Activated naive CD4-positive, alpha-beta T cell treated with anti-CD3 and anti-CD28 coated beads for 36 hours (primary cell): ENCODE measurements at regions not wholly inside any gene's neighbourhood (a gene's known extent, or its start where the extent isn't known, plus 50 kb on each side); places are given as distances from the start of the nearest gene placed in this dataset.
"Not testable (repeated sequence)": the region's sequence is repeated elsewhere in the genome, so short reads cannot be mapped to it uniquely, and the experiment has no call there.

Source experiments
- CTCF ChIA-PET: fragments of 350-600 bp; sonication (Branson Sonifier 250); formaldehyde crosslinking; loops from one replicate; lab custom pipeline; 2021; ENCODE audit warnings: antibody characterized with exemption; lab: Charles Lee
- DNase-seq: peaks from one replicate; pipeline ENCODE4 v3.0.0-alpha.2; 2020
- H3K27ac Mint-ChIP-seq: one replicate; pipeline ENCODE4 v1.8.0; 2021; ENCODE audit warnings: mild to moderate bottlenecking, mixed read lengths
- H3K27me3 Mint-ChIP-seq: one replicate; pipeline ENCODE4 v1.8.0; 2021; ENCODE audit warnings: low read depth, mixed read lengths
- H3K36me3 Mint-ChIP-seq: one replicate; pipeline ENCODE4 v1.8.0; 2021; ENCODE audit warnings: low read depth, mixed read lengths
- H3K4me1 Mint-ChIP-seq: one replicate; pipeline ENCODE4 v1.8.0; 2021; ENCODE audit warnings: low read depth, mixed read lengths
- H3K4me3 Mint-ChIP-seq: one replicate; pipeline ENCODE4 v1.8.0; 2021; ENCODE audit warnings: mild to moderate bottlenecking, moderate library complexity, mixed read lengths
- H3K9me3 Mint-ChIP-seq: one replicate; pipeline ENCODE4 v1.8.0; 2021; ENCODE audit warnings: mixed read lengths
- intact Hi-C: fragments of 100-400 bp; cut with micrococcal nuclease; formaldehyde crosslinking; loops from one replicate; pipeline ENCODE4 v1.15.1; 2023

DNA sequence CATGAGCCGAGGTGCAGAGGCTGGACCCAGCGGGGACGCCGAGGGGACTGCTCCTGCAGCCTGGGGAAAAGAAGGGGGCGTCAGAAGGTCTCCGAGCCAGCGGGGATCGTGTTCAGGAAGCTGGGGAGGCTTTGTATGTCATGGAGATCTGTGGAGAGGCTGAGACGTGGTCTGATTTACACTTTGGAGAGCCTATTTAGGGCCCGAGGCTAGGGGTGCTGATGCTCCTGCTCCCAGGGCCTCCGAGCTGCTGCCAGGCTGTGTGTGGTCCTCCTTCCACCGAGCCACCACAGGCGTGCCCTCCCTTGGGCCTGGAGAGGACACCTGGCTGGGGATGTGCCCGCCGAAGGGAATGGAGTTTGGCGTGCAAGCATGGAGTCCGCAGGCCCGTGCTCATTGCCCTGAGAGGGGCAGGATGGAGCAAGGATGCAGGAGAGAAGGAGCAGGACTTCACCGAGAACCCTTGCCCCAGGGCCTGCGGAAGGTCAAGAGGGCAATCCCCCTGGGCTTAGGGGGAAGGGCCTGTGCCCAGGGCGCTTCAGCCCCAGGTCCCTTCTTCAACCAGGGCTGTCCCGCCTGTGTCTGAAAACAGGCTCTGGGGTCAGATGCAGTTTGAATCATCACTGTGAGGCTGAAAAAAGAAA lies 252.5 kb downstream of the VAPA start:
- Mint-ChIP-seq H3K36me3 (no peaks in the 10 kb centered on the region), H3K9me3 (no peaks in the 10 kb centered on the region), H3K4me1 (no peaks in the 10 kb centered on the region), H3K27ac (no peak overlapping the region), H3K27me3 (peaks cover 2% of the 10 kb centered on the region), H3K4me3 (no peak overlapping the region)
- intact Hi-C loops, result no loop called here
- CTCF ChIA-PET, result no interaction called here
- DNase-seq, result no peak

GRCh38 chr18:10167759-10168158 lies 253.9 kb downstream of the VAPA start:
- Mint-ChIP-seq H3K4me3 (no peak overlapping the region), H3K9me3 (no peaks in the 10 kb centered on the region), H3K4me1 (no peaks in the 10 kb centered on the region), H3K27me3 (peaks cover 2% of the 10 kb centered on the region), H3K36me3 (no peaks in the 10 kb centered on the region), H3K27ac (no peak overlapping the region)
- DNase-seq, result no peak
- intact Hi-C loops, result no loop called here
- CTCF ChIA-PET, result no interaction called here

- CTCF ChIA-PET, result no interaction called here
- no peak overlapping the region for H3K27ac Mint-ChIP-seq
- no peak overlapping the region for H3K4me3 Mint-ChIP-seq
- no peaks in the 10 kb centered on the region for H3K9me3 Mint-ChIP-seq
- no peak for DNase-seq
- H3K27me3 Mint-ChIP-seq, result peaks cover 2% of the 10 kb centered on the region
- intact Hi-C loops, result no loop called here
- H3K36me3 Mint-ChIP-seq, result no peaks in the 10 kb centered on the region
- H3K4me1 Mint-ChIP-seq, result no peaks in the 10 kb centered on the region
Measured at GRCh38 chr18:10168477-10168876, 254.7 kb downstream of the VAPA start.

DNA sequence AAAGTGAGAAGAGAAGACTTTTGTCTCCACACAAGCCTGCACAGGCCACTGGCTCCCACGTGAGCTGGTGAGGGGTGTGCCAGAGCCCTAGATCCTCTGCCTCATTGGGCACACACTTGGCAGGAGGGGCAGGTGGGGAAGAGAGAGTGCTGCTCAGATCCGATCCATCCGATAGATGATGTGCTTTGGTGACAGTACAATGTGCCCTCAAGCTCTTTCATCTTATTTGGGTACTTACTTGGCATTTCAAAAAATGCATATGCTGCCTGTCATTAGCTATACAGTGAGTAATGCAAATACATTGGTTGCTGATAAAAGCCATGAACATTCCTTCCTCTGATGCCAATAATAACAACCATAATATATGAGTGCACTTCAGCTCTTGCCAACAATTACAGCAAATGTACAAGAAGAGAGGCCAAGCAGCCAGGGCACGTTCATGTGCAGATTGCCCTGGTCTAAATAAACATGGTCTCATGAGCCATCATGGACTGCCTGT lies 255.3 kb downstream of the VAPA start:
- Mint-ChIP-seq H3K4me1 (no peaks in the 10 kb centered on the region), H3K4me3 (no peak overlapping the region), H3K9me3 (no peaks in the 10 kb centered on the region), H3K27me3 (peaks cover 2% of the 10 kb centered on the region), H3K36me3 (no peaks in the 10 kb centered on the region), H3K27ac (no peak overlapping the region)
- intact Hi-C loops, result no loop called here
- CTCF ChIA-PET, result no interaction called here
- DNase-seq, result no peak

GRCh38 chr18:10169814-10170213 lies 256.0 kb downstream of the VAPA start:
- DNase-seq, result no peak
- Mint-ChIP-seq H3K4me3 (no peak overlapping the region), H3K4me1 (no peaks in the 10 kb centered on the region), H3K9me3 (no peaks in the 10 kb centered on the region), H3K27ac (no peak overlapping the region), H3K27me3 (peaks cover 2% of the 10 kb centered on the region), H3K36me3 (no peaks in the 10 kb centered on the region)
- CTCF ChIA-PET, result interaction anchor here (1.4 kb wide), 1 partner anchor 40 kb away, joined by 3 read pairs; no protein-coding TSS in a partner anchor
- intact Hi-C loops, result no loop called here

- H3K36me3 Mint-ChIP-seq, result no peaks in the 10 kb centered on the region
- no peak overlapping the region for H3K27ac Mint-ChIP-seq
- CTCF ChIA-PET, result interaction anchor here (1.4 kb wide), 1 partner anchor 41 kb away, joined by 3 read pairs; no protein-coding TSS in a partner anchor
- intact Hi-C loops, result no loop called here
- no peak for DNase-seq
- H3K27me3 Mint-ChIP-seq, result peaks cover 2% of the 10 kb centered on the region
- no peak overlapping the region for H3K4me3 Mint-ChIP-seq
- H3K9me3 Mint-ChIP-seq, result no peaks in the 10 kb centered on the region
- H3K4me1 Mint-ChIP-seq, result no peaks in the 10 kb centered on the region
Measured at GRCh38 chr18:10170375-10170774, 256.6 kb downstream of the VAPA start.

- intact Hi-C loops, DNase-seq, H3K27me3 Mint-ChIP-seq, H3K4me1 Mint-ChIP-seq, H3K36me3 Mint-ChIP-seq, H3K27ac Mint-ChIP-seq, H3K9me3 Mint-ChIP-seq, CTCF ChIA-PET, H3K4me3 Mint-ChIP-seq: not testable (repeated sequence)
Measured at GRCh38 chr18:10175333-10175732, 261.5 kb downstream of the VAPA start.

GRCh38 chr18:10179326-10179725 lies 265.5 kb downstream of the VAPA start:
- CTCF ChIA-PET, DNase-seq: not testable (repeated sequence)

GRCh38 chr18:10182009-10182624 lies 268.3 kb downstream of the VAPA start:
- no peak overlapping the region for H3K4me3 Mint-ChIP-seq
- CTCF ChIA-PET, result no interaction called here
- no peak overlapping the region for H3K27ac Mint-ChIP-seq
- peaks cover 7% of the 10 kb centered on the region for H3K4me1 Mint-ChIP-seq
- H3K9me3 Mint-ChIP-seq, result peaks cover 3% of the 10 kb centered on the region
- H3K27me3 Mint-ChIP-seq, result peaks cover 8% of the 10 kb centered on the region
- no peaks in the 10 kb centered on the region for H3K36me3 Mint-ChIP-seq
- no peak for DNase-seq
- intact Hi-C loops, result no loop called here

More at GRCh38 chr18:10179326-10179725, 265.5 kb downstream of the VAPA start:
- H3K9me3 Mint-ChIP-seq, H3K27ac Mint-ChIP-seq, intact Hi-C loops, H3K27me3 Mint-ChIP-seq, H3K4me3 Mint-ChIP-seq, H3K36me3 Mint-ChIP-seq, H3K4me1 Mint-ChIP-seq: not testable (repeated sequence)

GRCh38 chr18:10184776-10185175 lies 269.7 kb upstream of the APCDD1 start:
- DNase-seq, result no peak
- H3K9me3 Mint-ChIP-seq, result no peaks in the 10 kb centered on the region
- no peaks in the 10 kb centered on the region for H3K36me3 Mint-ChIP-seq
- H3K27ac Mint-ChIP-seq, result no peak overlapping the region
- H3K4me3 Mint-ChIP-seq, result no peak overlapping the region
- CTCF ChIA-PET, result no interaction called here
- peaks cover 2% of the 10 kb centered on the region for H3K4me1 Mint-ChIP-seq
- peaks cover 6% of the 10 kb centered on the region for H3K27me3 Mint-ChIP-seq
- intact Hi-C loops, result no loop called here

GRCh38 chr18:10188971-10189810 lies 265.2 kb upstream of the APCDD1 start:
- H3K9me3 Mint-ChIP-seq, result no peaks in the 10 kb centered on the region
- H3K4me1 Mint-ChIP-seq, result no peaks in the 10 kb centered on the region
- peaks cover 6% of the 10 kb centered on the region for H3K27me3 Mint-ChIP-seq

DNA sequence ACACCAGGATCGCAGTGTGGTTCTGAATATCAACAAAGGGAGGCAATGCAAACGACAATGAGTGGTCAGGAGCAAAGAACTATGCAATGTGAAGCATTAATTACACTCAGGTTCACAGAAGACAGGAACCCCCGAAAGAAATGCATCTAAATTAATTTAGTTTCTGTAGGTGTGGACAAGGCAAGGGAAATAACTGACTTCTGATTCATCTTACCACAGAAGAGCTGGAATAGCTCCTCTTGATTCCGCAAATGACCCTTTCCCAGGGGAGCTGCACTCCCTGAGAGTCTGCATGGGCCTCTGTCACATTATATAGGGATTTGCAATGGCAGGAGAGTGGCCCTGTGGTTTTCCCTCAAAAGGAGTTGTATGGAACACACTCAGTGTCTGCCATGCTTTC lies 263.9 kb upstream of the APCDD1 start:
- CTCF ChIA-PET, result no interaction called here
- DNase-seq, result no peak
- H3K4me3 Mint-ChIP-seq, result no peak overlapping the region
- H3K9me3 Mint-ChIP-seq, result no peaks in the 10 kb centered on the region
- H3K36me3 Mint-ChIP-seq, result no peaks in the 10 kb centered on the region
- H3K27ac Mint-ChIP-seq, result no peak overlapping the region
- intact Hi-C loops, result no loop called here
- H3K27me3 Mint-ChIP-seq, result peaks cover 6% of the 10 kb centered on the region
- no peaks in the 10 kb centered on the region for H3K4me1 Mint-ChIP-seq

More at GRCh38 chr18:10188971-10189810, 265.2 kb upstream of the APCDD1 start:
- CTCF ChIA-PET, result interaction anchor here (0.6 kb wide), 1 partner anchor 140 kb away, joined by 4 read pairs; no protein-coding TSS in a partner anchor
- no peaks in the 10 kb centered on the region for H3K36me3 Mint-ChIP-seq
- no peak overlapping the region for H3K27ac Mint-ChIP-seq
- intact Hi-C loops, result no loop called here
- no peak for DNase-seq
- H3K4me3 Mint-ChIP-seq, result no peak overlapping the region
